ES-I3 (cell line): ENCODE measurements at regions not wholly inside any gene's neighbourhood (a gene's known extent, or its start where the extent isn't known, plus 50 kb on each side); places are given as distances from the start of the nearest gene placed in this dataset.

ENCODE experiments used
- H3K36me3 ChIP-seq: 2 replicates; pipeline ENCODE4 v1.6.1; 2013; ENCODE audit warnings: mild to moderate bottlenecking, low read length, control low read depth, moderate library complexity; ENCODE audit not compliant: insufficient read depth
- H3K4me1 ChIP-seq: 2 replicates; pipeline ENCODE4 v1.6.1; 2013; ENCODE audit warnings: mild to moderate bottlenecking, control low read depth, low read length; ENCODE audit not compliant: insufficient read depth
- H3K9ac ChIP-seq: 2 replicates; pipeline ENCODE4 v1.6.1; 2013; ENCODE audit warnings: low read depth, mild to moderate bottlenecking, low read length, moderate library complexity
- H3K9me3 ChIP-seq: 2 replicates; pipeline ENCODE4 v1.6.1; 2013; ENCODE audit warnings: mild to moderate bottlenecking, low read length, moderate library complexity; ENCODE audit not compliant: control insufficient read depth, insufficient read depth

DNA sequence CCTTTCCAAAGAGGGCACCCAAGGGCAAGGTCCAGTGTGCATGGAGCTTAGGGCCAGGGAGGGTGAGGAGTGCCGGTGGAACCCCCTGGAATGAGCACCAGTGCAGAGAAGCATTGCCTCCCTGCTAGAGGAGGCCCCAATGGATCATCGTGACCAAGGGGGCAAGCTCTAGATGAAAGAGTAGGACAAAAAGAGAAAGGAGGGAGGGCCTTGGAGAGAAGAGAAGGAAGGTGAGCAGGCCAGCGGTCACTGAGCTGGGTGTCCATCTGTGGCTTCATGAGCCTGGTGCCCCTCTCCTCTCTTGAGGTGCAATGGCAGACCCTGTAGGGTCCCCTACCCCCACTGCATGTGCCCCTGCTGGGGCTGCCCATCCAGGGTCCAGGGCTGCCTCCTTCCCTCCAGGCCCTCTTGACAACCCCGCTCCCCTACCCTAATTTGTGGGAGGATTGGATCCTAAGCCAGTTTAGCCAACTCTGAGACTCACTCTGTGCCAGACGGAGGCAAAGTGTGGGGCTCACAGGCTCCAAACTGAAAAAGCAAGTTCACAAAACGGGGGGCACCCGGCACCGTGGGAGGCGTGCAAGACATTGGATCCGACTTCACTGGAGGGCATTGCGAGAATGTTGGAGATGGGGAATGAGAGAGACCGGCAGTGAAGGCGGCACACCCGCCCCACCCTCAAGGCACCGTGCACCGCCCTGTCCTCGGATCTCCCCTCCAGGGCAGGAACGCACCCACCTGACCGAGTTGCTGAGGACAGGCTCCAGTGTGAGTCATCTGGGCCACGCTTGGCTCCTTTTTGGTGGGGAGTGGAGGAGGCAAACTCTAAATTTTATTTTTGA is 207.5 kb downstream of the KIF26A start:
- H3K9me3 ChIP-seq = peaks cover 5% of the 10 kb centered on the region
- H3K36me3 ChIP-seq = no peaks in the 10 kb centered on the region
- H3K4me1 ChIP-seq = peaks cover 5% of the 10 kb centered on the region; the same call in 1 of the 2 replicates
- H3K9ac ChIP-seq = no peak overlapping the region

DNA sequence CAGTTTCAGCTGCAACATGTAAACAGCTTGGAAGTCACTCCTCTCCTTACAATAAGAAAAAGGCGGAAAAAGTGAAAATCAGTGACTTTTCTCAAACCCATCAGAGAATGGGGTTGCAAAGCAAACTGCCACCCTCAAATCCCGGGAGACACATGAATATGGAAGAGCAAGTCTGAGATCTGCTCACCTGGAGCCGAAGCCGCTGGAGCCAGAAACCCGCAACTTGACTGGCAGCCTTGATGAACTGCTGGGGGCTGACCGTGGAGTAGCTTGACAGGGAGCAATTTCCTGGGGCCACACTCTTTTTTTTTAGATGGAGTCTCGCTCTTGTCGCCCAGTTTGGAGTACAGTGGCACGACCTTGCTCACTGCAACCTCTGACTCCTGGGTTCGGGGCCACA is 208.2 kb downstream of the KIF26A start:
- Histone ChIP-seq H3K36me3 (no peaks in the 10 kb centered on the region), H3K9ac (no peak overlapping the region), H3K9me3 (peaks cover 3% of the 10 kb centered on the region), H3K4me1 (peaks cover 5% of the 10 kb centered on the region; the same call in 1 of the 2 replicates)

DNA sequence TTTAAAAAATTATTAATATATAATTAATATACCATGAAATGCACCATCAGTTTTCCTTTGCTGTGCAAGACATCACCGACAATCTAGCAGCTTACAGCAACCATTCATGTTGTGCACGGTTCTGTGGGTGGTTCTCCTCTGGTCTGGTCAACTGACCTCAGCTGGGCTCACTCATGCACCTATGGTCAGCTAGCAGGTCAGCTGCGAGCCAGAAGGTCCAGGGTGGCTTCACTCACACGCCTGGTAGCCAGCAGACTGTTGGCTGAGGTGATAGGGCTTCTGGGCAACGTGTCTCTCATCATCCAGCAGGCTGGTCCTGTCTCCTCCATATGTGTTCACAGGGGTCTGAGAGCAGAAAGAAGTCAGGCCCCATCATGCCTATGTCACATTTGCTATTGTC is 210.4 kb downstream of the KIF26A start:
- H3K9ac ChIP-seq = no peak overlapping the region
- no peaks in the 10 kb centered on the region for H3K9me3 ChIP-seq
- no peaks in the 10 kb centered on the region for H3K4me1 ChIP-seq
- H3K36me3 ChIP-seq = no peaks in the 10 kb centered on the region

DNA sequence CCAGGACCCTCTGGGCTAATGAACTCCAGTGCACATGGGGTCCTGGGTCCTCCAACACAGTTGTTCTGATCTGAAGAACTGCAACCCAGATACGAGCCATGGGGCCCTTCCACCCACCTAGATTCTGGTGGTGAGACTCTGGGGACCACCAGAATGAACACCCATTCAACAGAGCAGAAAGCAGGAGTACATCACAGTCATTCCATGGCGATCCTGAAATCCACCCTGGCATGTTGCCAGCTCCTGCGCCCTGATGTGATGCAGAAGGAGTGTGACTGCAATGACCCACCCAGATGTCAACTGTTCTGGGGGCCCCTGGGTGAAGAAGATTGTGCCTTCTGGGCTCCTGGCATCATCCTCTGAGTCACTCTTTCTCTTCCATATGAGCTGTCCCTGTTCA is 211.6 kb downstream of the KIF26A start:
- H3K9ac ChIP-seq = no peak overlapping the region
- H3K9me3 ChIP-seq = no peaks in the 10 kb centered on the region
- H3K4me1 ChIP-seq = no peaks in the 10 kb centered on the region
- no peaks in the 10 kb centered on the region for H3K36me3 ChIP-seq

DNA sequence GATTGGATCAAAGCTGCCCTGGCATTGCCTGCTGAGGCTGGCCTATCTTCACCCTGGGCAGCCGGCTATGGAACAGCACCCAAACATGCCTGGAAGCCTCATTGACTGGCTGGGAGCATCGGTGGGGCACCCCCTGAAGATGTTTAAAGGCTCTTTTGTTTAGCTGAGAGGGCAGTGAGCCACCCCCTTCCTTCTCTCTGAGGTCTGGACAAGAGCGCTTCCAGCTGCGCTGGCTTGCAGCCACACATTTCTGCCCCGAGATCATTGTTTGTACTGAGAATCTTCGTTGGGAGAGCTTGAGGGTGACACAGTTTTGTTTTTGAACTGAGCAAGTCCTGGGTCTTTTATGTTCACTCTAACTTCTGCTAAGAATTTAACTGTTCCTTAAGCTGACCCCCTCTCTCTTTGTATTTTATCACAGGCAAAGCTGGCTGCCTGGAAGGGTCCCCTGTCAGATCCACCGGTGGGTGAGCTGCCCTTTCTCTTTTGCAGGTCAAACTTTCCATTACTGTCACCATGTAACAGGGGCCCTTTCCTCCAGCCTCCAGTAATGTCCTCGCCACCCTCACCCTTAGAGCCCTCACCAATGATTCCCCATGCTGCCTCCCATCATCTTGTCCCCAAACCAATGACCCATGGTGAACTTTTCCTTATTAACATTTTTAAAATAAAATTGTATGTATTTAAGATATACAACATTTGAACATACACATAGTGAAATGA is 212.2 kb downstream of the KIF26A start:
- Histone ChIP-seq H3K9me3 (no peaks in the 10 kb centered on the region), H3K9ac (no peak overlapping the region), H3K36me3 (no peaks in the 10 kb centered on the region), H3K4me1 (no peaks in the 10 kb centered on the region)

DNA sequence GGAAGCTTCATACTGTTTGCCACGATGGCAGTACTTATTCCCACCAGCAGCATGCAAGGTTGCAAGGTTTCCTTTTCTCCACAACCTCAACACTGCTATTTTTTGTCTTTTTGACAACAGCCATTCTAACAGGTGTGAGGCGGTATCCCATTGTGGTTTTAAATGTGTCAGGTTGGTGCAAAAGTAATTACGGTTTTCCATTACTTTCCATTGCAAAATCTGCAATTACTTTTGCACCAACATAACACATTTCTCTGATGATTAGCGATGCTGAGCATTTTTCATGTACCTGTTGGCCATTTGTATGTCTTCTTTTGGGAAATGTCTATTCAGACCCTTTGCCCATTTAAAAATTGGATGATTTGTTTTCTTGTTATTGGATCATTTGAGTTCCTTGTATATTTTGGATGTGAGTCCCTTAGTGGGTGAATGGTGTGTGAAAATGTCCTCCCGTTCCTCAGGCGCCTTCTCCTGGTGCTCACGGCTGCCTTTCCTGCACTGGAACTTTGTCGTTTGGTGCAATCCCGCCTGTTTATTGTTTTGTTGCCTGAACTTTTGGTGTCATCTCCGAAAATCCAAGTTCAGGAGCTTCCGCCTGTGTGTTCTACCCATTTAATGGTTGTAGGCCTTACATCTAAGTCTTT is 213.6 kb downstream of the KIF26A start:
- Histone ChIP-seq H3K9me3 (no peaks in the 10 kb centered on the region), H3K9ac (no peak overlapping the region), H3K4me1 (no peaks in the 10 kb centered on the region), H3K36me3 (no peaks in the 10 kb centered on the region)

DNA sequence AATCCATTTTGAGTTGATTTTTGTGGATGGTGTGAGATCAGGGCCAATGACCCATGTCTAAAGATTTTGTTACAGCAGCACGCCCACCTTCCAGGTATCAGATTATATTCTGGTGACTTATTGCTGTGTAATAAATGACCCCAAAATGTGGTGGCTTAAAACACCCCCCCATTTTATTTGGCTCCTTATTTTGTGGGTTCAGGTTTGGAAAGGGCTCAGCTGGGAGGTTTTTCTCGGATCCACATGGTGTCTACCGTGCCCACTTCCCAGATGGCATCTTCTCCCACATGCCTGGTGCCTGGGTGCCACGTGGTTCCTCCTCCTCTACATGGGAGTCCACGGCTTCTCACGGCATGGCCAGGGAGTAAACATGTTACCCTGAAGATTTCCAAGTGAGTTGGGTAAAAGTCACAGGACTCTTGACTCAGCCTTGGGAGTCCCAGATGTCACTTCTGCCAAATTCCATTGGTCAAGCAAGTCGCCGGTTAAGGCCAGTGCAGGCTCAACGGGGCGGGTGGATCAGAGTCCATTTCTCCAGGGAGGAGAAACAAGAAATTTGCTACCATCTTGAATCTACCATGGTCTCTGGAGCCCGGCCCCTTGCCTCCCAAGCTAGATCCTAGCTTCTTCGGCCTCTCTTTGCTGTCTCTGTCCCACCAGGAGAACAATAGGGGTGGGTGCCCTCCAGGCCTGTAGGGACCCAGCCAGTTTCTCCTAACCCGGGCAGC is 214.3 kb downstream of the KIF26A start:
- no peaks in the 10 kb centered on the region for H3K36me3 ChIP-seq
- no peaks in the 10 kb centered on the region for H3K4me1 ChIP-seq
- H3K9me3 ChIP-seq = no peaks in the 10 kb centered on the region
- H3K9ac ChIP-seq = no peak overlapping the region

DNA sequence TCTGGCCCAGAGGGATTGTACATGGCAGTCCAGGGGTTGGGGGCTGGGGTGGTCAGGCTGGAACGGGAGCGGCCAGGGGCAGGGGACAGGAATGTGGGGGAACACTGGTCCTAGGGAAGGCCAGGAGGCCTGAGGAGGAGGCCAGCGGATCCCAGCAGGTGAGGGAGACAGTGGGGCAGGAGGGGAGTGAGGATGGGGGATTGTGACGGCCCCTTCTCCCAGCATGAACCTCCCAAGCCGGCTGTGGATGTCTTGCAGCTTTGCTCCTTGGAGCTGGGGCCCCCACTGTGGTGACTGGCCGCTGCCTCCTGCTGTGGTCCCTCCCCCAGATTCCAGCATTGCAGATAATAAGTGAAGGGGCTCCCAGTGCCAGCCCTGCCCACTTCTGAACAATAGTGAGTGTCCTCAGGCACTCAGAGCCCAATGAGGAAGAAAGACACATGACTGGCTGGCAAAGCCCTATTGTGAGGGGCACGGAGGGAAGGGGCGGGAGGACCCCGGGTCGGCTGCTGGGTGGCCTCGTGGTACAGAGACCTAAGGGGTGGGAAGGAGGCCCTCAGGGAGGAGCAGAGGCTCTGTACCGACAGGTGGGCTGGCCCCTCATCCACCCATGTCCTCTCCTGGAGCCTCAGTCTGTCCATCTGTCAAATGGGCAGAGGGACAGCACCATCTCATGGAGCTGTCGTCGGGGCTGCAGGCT is 215.0 kb downstream of the KIF26A start:
- H3K4me1 ChIP-seq = no peaks in the 10 kb centered on the region

DNA sequence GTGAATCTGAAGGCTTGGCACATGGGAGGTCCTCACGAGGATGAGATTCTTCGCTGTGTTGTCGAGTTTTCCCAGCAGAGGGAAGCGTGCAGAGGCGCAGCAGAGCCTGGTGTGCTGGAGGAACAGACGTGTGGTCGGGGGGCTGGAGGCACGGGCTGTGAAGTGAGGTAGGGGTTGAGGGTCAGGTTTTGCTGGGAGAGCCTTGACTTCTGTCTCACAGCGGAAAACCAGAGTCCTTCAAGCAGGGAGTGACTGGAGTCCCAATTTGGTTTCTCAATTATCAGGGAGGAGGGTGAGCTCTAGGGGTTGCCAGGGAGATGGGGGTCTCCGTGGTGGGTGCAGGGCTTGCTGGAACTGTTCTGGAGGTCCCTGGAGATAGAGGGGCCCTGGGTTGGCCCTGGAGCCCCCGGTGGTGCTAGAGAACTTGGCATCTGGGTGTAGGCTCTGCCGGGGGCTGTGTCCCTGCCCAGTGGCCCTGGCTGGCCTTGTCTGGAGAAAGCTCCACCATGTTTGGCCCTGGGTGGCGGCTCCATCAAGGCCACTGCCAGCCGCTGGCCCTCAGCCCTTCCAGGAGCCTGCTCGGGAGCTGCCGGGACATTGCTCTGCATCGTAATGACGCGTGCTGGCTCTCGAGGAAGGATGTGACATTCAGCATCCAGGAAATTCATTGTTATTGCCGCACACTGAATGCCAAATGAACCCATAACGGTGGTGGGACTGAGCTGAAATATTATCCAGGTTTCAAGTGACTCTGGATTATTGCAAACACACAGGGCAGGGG is 215.7 kb downstream of the KIF26A start:
- H3K9ac ChIP-seq = no peak overlapping the region
- H3K4me1 ChIP-seq = no peaks in the 10 kb centered on the region
- H3K36me3 ChIP-seq = no peaks in the 10 kb centered on the region
- no peaks in the 10 kb centered on the region for H3K9me3 ChIP-seq

More for the DNA sequence above, 215.0 kb downstream of the KIF26A start:
- H3K9me3 ChIP-seq = no peaks in the 10 kb centered on the region
- no peaks in the 10 kb centered on the region for H3K36me3 ChIP-seq
- no peak overlapping the region for H3K9ac ChIP-seq

DNA sequence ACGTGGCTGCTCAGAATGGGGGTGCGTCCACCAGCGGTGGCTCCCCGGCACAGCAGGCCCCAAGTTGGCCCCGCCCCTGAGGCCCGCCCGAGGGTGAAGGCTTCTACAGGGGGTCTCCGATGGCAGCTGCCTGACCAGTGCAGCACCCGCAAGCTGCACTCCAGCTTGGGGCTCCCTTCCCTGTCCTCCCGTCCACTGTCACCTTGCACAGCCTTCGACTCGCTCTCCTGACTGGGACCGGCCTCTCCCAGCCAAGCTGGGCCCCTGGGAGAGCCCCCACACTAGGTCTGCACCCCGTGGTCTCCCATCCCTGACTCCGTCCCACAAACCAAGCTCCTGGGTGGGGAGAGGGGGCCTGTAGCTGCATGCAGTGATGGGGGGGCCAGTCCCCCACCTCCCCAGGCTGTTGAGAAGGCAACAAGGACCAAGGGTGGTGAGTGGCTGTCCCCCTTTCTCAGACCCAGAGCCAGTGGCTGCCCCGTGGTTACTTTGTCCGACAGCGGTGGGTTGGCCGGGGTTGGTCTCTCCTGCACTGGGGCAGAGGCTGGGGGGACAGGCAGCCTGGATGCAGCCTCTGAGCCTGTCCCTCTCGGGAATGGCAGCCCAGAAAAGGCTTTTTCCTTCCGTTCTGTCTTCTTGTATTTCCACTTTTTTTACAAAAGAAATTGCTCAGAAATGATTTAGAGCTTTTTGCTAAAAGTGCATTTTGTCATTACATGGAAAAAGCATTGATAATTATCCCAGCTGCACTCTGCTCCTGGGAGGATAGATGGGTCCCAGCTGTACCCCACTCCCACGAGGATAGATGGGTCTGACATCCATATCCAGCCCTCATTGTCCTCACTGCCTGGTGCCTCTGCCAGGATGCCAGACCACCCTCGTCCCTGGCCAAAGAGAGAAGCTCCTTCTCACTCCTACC is 217.0 kb downstream of the KIF26A start:
- H3K9ac ChIP-seq = no peak overlapping the region
- H3K4me1 ChIP-seq = no peaks in the 10 kb centered on the region
- H3K9me3 ChIP-seq = no peaks in the 10 kb centered on the region
- H3K36me3 ChIP-seq = no peaks in the 10 kb centered on the region

DNA sequence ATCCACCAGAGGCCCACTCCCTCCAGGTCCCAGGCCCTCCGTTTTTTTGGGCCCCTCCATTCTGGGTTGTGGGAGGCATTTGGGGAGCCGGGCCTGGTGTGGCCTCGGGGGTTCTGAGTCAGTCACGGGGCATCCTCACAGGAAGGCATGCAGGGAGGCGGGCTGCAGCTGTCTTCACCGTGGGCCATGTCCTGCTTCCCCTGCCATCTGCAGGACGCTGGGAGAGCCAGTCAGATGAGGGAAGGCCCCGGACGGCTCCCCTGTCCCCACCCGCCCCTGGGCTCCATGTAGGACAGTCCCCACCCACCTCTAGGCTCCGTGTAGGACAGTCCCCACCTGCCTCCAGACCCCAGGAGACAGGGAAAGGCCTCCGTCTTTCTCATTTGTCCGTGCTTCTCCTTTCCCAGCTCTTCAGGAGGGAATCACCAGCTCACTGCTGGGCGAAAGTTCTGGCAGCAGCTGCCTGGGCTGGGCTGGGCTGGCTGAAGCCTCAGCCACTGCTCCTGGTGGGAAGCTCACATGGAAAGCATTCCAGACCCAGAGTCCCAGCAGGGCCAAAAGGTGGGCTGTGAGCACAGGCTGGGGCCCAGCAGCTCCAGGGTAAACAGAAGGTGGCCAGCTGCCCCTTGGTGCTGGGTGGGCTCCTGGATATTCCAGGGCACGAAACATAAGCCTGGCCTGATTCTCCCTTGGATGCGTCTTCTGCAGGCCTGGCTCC is 217.8 kb downstream of the KIF26A start:
- H3K4me1 ChIP-seq = no peaks in the 10 kb centered on the region
- no peaks in the 10 kb centered on the region for H3K36me3 ChIP-seq
- H3K9ac ChIP-seq = no peak overlapping the region
- no peaks in the 10 kb centered on the region for H3K9me3 ChIP-seq
